Fibroblast of skin of back (primary cell): ENCODE measurements at regions not wholly inside any gene's neighbourhood (a gene's known extent, or its start where the extent isn't known, plus 50 kb on each side); places are given as distances from the start of the nearest gene placed in this dataset.
A peak's percentile ranks its signal among the peaks of the same experiment; 100 is the strongest.

Experiments used
- DNase-seq: peaks from one replicate; pipeline ENCODE4 v3.0.0-alpha.2; 2013

DNA sequence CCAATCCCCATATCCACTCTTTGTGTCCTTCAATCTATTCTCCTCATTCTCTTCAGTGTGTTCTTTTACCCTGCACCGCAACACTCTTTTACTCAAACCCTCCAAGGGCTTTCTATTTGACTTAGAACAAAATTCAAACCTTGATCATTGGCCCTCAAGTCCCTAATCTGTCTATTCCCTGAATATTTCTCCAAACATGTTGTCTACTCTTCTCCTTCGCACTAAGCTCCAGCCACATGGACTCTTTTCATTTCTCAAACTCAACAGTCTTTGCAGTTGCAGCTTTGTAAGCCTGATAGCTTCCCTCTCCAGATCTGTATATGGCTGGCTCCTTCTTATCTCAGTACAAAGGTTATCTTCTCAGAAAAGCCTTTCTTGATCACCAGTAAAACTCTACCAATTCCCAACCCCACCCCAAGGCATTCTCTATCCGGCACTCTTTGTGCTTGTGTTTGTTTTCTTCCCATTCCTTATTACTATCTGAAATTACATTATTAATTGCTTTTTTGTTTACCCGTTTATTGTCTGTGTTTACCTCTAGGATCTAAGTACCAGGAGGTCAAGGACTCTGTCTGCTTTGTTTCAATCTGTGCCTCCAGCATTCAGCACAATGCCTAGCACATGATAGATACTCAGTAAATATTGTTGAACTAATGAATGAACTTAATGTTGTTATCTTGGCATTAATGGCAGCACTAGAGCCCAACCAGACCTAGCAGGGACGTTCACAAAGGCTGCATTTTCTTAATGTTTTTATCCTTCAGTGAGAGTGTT, 147.4 kb downstream of the BBOX1 start:
- DNase-seq, result no peak

DNA sequence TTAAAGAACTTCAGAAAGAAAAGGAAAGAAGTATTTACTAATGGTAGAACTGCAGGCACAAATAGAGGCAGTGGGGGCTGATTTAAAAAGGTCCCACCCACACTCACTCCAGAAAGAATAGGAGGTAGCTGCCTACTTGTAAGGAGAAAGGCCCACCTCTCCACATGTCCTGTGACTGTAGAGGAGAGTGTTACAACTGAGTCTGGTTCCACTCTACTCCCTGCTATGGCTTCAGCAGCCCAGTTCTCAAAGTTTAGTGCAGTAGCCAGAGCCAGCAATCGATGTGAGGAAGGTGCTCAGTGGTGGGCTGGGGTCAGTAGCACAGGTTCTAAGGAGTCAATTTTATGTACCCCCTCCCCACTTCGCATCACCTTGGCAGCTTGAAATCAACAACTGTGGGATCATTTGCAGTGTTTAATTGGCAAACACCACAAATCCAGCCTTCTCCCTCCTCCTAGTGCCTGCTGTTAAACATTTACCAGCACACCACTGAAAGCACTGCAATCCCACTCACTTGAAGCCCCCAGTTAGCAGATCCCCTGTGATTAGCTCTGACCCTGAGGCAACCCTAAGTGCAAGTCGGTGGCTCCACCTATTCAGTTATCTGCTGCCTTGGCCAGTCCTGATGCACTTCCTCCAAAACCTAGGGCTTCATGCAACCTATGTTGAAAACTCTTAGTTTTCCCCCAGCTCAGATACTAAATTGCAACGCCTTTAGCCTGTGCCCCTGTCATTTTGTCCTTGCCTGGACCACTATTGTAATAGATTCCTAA, 146.6 kb downstream of the BBOX1 start:
- DNase-seq, result no peak

DNA sequence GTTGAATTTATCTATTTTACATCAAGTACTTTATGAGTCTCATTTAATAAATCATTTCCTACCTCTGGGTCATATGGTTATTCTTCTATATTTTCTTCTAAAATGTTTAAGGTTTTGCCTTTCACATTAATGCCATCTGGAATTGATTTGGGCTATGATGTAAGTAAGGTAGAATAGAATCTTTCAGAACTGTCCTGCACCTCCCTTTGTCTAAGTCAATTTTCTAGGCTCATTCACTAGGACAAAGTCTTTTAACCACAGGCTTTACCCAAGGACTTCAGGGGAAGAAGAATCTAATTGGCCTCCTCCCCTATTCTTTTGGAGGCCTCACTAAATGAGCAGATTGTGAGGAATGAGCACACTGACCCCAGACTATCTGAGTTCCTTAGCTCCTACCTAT, 146.0 kb downstream of the BBOX1 start:
- DNase-seq, result no peak

DNA sequence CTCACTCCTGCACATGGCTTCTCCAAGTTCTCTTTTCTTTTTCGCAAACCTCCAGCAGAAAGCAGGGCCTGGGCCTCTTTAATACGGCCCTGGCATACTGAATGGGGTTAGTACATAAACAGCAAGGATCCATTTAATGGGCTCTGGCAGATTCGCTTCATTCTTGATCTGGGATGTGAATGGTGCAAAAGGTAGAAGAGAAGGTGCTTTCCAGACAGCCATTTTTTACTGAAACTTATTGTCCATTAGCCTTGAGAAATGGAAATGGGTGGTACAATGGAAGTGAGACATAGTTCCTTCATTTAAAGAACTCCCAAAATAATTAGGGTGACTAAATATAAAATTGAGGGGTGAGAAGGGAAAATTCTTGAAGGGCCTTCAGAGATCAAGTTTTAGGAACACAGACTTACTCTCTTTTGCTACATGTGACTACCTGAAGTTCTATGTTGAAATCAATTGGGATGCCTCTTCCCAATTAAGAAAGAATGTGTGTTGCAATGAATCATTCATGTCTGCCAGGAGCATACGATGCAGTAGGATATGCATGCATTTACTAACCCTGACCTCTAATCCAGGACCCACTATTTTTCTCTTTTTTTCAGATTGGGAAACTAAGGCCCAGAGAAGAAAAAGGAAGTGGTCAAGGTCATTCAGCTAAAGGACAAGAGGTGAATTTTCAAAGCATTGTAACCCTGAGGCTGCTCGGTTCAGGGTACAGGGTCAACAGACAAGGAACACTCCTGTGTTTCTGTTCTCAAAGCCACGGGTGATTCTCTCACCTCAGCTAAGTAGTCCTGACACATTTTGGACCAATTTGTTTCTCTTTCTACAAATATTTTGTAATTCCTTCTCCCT, 144.1 kb downstream of the BBOX1 start:
- no peak for DNase-seq

DNA sequence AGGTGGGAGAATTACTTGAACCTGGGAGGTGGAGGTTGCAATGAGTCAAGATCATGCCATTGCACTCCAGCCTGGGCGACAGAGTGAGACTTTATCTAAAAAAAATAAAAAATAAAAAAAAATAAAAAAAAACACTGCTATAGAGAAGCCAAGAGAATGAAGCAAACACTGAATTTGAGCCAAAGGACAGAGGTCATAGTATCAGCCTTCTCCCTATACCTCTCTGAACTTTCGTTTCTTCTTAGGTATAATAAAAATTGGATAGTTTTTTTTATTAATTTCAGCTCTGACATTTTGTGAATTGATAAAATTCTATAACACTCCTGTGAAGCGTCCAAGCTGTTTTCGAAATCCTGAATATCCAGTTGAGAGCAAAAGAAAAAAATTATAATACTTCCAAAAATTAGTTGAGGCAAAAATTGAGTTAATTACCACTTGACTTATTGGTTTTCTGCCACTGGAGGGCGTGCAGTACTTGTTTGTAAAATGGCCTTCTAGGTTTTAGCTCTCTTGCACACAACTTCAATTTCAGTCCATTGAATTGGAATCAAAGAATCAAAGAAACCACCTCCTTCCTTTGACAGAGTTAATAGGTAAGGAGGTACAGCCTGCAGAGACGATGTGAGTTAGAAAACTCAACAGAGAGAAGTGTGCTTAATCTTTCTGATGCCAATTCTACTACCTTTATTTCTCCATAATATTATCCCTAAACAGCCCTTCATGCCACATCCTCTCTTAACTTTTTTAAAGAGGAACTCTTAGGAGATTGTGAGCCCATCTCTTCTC, 143.2 kb downstream of the BBOX1 start:
- DNase-seq, result peak; percentile 69

DNA sequence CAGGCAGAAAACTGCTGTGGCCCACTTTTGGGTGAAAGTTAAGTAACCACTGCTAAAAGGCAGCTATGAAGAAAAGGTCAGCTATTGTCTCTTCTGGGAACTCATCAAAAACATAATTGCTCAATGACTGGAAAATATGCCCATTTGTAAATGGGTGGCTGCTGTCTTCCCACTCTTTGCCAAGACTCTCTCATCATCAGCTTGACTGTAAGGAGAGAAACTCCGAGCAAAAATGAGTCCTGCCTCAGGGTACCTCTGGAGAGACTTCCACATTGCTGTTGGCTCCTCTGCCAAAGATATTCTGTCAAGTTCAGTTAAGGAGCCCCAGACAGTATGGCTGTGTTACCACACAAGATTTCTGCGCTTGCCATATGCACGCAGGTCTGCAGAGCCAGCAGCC, 138.7 kb downstream of the BBOX1 start:
- no peak for DNase-seq

DNA sequence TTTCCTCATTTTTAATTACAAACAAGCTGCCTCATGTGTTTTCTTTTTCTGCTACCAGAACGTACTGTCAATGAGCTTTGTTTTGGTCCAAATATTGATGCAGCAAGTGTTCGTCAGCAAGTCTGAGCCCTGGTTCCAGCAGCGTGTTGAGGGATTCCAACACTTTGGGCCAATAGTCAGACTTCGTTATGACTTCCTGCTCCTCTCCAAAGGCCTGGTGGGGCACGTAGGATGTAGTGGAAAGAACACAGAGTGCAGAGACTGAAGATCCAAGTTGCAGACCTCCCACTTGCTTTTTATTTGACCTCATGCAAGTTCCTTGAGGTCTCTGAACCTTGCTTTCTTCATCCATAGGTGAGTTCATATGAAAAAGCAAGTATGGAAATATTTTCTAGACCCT, 138.2 kb downstream of the BBOX1 start:
- no peak for DNase-seq
